ENCODE measurements at regions not wholly inside any gene's neighbourhood (a gene's known extent, or its start where the extent isn't known, plus 50 kb on each side); places are given as distances from the start of the nearest gene placed in this dataset.

DNA sequence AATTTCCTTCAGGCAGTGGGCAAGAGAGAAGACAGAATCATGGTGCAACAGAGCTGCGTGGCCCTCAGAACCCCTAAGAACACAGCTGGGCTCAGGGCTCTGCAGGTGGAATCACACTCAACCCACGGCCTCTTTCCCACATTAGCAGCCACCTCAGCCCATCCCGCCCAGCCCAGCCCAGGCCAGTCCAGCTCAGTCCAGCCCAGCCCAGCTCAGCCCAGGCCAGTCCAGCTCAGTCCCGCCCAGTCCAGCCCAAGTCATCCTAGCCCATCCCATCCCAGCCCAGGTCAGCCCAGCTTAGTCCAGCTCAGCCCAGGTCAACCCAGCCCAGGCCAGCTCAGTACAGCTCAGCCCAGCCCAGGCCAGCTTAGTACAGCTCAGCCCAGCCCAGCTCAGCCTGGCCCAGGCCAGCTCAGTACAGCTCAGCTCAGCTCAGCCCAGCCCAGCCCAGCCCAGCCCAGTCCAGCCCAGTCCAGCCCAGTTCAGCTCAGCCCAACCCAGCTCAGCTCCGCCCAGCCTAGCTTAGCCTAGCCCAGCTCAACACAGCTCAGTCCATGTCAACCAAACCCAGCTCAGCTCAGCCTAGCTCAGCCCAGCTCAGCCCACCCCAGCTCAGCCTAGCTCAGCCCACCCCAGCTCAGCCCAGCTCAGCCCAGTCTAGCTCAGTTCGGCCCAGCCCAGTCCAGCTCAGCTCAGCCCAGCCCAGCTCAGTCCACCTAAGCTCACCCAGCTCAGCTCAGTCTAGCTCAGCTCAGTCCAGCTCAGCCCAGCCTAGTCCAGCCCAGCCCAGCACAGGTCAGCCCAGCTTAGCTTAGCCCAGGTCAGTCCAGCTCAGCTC is 183.1 kb downstream of the TMEM121 start:
- H3F3A ChIP-seq (ENCODE audit: control insufficient read depth, insufficient read depth) = no peaks in the 10 kb centered on the region
- no peak overlapping the region for H3K27ac ChIP-seq (ENCODE audit: low read depth, low read length)
- H3K9me2 ChIP-seq (replicated peaks; ENCODE audit: control insufficient read depth, low read length) = no peaks in the 10 kb centered on the region
- no peaks in the 10 kb centered on the region for H4K20me1 ChIP-seq (ENCODE audit: control insufficient read depth, insufficient read depth, low read depth, low read length)
- no peak overlapping the region for H3K4me3 ChIP-seq (ENCODE audit: low read length)
- H3K36me3 ChIP-seq (ENCODE audit: control insufficient read depth, low read length) = no peaks in the 10 kb centered on the region
- TF ChIP-seq, protein P1, sequence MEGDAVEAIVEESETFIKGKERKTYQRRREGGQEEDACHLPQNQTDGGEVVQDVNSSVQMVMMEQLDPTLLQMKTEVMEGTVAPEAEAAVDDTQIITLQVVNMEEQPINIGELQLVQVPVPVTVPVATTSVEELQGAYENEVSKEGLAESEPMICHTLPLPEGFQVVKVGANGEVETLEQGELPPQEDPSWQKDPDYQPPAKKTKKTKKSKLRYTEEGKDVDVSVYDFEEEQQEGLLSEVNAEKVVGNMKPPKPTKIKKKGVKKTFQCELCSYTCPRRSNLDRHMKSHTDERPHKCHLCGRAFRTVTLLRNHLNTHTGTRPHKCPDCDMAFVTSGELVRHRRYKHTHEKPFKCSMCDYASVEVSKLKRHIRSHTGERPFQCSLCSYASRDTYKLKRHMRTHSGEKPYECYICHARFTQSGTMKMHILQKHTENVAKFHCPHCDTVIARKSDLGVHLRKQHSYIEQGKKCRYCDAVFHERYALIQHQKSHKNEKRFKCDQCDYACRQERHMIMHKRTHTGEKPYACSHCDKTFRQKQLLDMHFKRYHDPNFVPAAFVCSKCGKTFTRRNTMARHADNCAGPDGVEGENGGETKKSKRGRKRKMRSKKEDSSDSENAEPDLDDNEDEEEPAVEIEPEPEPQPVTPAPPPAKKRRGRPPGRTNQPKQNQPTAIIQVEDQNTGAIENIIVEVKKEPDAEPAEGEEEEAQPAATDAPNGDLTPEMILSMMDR (IDR thresholded peaks at IDR 0.05; ENCODE audit: low read depth, low read length, poor library complexity, severe bottlenecking) = no peak
- no peak for TF ChIP-seq EZH2phosphoT487 (IDR thresholded peaks at IDR 0.05; ENCODE audit: borderline replicate concordance, low read length)
- H3K79me2 ChIP-seq (ENCODE audit: control insufficient read depth, low read length) = no peaks in the 10 kb centered on the region
- no peak overlapping the region for H3K4me2 ChIP-seq (ENCODE audit: low read length)
- peaks cover 39% of the 10 kb centered on the region for H3K4me1 ChIP-seq (ENCODE audit: control insufficient read depth, low read length)
- no peaks in the 10 kb centered on the region for H3K27me3 ChIP-seq (ENCODE audit: control insufficient read depth, low read length)
- no peaks in the 10 kb centered on the region for H3K9me3 ChIP-seq (ENCODE audit: control insufficient read depth, insufficient read depth, low read length)

DNA sequence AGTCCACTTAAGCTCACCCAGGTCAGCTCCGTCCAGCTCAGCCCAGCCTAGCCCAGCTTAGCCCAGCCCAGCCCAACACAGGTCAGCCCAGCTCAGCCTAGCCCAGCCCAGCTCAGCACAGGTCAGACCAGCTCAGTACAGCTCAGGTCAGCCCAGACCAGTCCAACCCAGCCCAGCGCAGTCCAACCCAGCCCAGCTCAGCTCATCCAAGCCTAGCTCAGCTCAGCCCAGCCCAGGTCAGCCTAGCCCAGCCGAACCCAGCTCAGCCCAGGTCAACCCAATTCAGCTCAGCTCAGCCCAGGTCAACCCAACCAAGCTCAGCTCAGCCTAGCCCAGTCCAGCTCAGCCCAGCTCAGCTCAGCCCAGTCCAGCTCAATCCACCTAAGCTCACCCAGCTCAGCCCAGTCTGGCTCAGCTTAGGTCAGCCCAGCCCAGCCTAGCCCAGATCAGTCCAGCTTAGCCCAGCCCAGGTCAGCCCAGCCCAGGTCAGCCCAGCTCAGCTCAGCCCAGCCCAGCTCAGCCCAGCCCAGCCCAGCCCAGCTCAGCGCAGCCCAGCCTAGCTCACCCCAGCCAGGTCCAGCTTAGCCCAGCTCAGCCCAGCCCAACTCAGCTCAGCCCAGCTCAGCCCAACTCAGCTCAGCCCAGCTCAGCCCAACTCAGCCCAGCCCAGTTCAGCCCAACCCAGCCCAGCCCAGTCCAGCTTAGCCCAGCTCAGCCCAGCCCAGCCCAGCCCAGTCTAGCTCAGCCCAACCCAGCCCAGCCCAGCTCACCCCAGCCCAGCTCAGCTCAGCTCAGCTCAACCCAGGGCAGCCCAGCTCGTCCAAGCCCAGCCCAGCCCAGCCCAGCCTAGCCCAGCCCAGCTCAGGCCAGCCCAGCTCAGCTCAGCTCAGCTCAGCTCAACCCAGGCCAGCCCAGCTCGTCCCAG is 184.0 kb downstream of the TMEM121 start:
- TF ChIP-seq EZH2phosphoT487 (IDR thresholded peaks at IDR 0.05; ENCODE audit: borderline replicate concordance, low read length) = no peak
- TF ChIP-seq, protein P1 (IDR thresholded peaks at IDR 0.05; ENCODE audit: low read depth, low read length, poor library complexity, severe bottlenecking) = no peak

DNA sequence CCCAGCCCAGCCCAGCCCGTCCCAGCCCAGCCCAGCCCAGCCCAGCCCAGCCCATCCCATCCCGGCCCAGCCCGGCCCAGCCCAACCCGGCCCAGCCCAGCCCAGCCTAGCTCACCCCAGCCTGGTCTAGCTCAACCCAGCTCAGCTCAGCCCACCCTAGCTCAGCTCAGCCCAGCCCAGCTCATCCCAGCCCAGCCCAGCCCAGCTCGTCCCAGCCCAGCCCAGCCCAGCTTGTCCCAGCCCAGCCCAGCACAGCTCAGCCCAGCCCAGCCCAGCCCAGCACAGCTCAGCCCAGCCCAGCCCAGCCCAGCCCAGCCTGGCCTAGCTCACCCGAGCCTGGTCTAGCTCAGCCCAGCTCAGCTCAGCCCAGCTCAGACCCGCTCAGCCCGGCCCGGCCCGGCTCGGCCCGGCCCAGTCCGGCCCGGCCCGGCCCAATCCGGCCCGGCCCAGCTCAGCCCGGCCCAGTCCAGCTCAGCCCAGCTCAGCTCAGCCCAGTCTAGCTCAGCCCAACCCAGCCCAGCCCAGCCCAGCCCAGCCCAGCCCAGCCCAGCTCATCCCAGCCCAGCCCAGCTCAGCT is 184.7 kb downstream of the TMEM121 start:
- Histone ChIP-seq H3K79me2 (ENCODE audit: control insufficient read depth, low read length) (no peaks in the 10 kb centered on the region), H3K27ac (ENCODE audit: low read depth, low read length) (no peak overlapping the region), H3K4me3 (ENCODE audit: low read length) (no peak overlapping the region), H3K4me2 (ENCODE audit: low read length) (no peak overlapping the region), H3F3A (ENCODE audit: control insufficient read depth, insufficient read depth) (no peaks in the 10 kb centered on the region), H3K4me1 (ENCODE audit: control insufficient read depth, low read length) (peaks cover 31% of the 10 kb centered on the region), H3K9me3 (ENCODE audit: control insufficient read depth, insufficient read depth, low read length) (no peaks in the 10 kb centered on the region), H4K20me1 (ENCODE audit: control insufficient read depth, insufficient read depth, low read depth, low read length) (no peaks in the 10 kb centered on the region), H3K9me2 (replicated peaks; ENCODE audit: control insufficient read depth, low read length) (no peaks in the 10 kb centered on the region), H3K36me3 (ENCODE audit: control insufficient read depth, low read length) (no peaks in the 10 kb centered on the region), H3K27me3 (ENCODE audit: control insufficient read depth, low read length) (no peaks in the 10 kb centered on the region)
- no peak for TF ChIP-seq EZH2phosphoT487 (IDR thresholded peaks at IDR 0.05; ENCODE audit: borderline replicate concordance, low read length)
- TF ChIP-seq, protein P1 (IDR thresholded peaks at IDR 0.05; ENCODE audit: low read depth, low read length, poor library complexity, severe bottlenecking) = no peak

More for the DNA sequence above, 184.0 kb downstream of the TMEM121 start:
- no peaks in the 10 kb centered on the region for H3K9me2 ChIP-seq (replicated peaks; ENCODE audit: control insufficient read depth, low read length)
- peaks cover 38% of the 10 kb centered on the region for H3K4me1 ChIP-seq (ENCODE audit: control insufficient read depth, low read length)
- no peaks in the 10 kb centered on the region for H3K9me3 ChIP-seq (ENCODE audit: control insufficient read depth, insufficient read depth, low read length)
- H3F3A ChIP-seq (ENCODE audit: control insufficient read depth, insufficient read depth) = no peaks in the 10 kb centered on the region
- H3K27me3 ChIP-seq (ENCODE audit: control insufficient read depth, low read length) = no peaks in the 10 kb centered on the region
- H3K27ac ChIP-seq (ENCODE audit: low read depth, low read length) = no peak overlapping the region
- H3K79me2 ChIP-seq (ENCODE audit: control insufficient read depth, low read length) = no peaks in the 10 kb centered on the region
- H3K36me3 ChIP-seq (ENCODE audit: control insufficient read depth, low read length) = no peaks in the 10 kb centered on the region
- H4K20me1 ChIP-seq (ENCODE audit: control insufficient read depth, insufficient read depth, low read depth, low read length) = no peaks in the 10 kb centered on the region
- H3K4me2 ChIP-seq (ENCODE audit: low read length) = no peak overlapping the region
- H3K4me3 ChIP-seq (ENCODE audit: low read length) = no peak overlapping the region

Measured in DOHH2 (cell line).